AML-193 (cell line): ENCODE measurements at regions not wholly inside any gene's neighbourhood (a gene's known extent, or its start where the extent isn't known, plus 50 kb on each side); places are given as distances from the start of the nearest gene placed in this dataset.

ENCODE experiments used
- DNase-seq, 2 experiments: peaks; one replicate each; lab custom pipeline; 2025; lab: John Stamatoyannopoulos, UW

DNA sequence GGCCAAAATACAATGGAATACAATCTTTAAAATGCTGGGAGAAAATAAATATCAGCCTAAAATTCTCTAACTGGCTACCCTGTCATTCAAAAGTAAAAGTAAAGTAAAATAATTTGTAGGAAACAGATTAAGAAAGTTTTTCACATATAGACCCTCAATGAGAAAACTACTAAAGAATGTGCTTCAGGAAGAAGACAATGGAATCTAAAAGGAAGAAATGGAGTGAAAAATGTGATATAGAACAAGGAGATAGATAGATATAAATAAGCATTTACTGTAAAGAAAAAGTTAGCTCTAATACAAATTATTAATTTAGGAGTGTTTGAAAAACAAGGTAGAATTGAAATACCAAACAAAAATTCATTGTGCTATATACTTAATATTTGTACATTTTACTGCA, 368.6 kb upstream of the MPDZ start:
- DNase-seq = no peak

DNA sequence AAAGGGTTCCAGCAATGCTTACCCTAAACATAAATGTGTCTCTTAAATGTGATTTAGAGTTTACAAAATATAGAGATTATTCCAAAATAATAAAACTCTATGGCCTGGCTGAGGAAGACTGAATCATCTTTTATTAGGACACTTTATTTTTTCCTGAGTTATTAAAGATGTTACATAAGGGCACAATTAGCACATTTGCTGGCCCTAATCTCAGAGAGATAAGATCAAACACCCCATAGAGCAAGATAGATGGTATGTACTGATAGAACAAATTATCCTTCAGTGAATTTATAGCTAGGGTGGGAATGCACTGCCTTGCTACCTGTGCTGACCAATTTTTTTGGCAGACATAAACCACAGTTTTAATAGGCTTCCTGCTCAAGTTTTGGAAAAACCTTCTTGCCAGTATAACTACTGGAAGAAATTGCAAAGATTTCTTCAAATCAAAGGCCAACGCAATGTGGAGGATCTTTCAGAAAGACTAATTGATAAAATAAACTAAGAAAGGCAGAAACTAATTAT, 367.1 kb upstream of the MPDZ start:
- DNase-seq = no peak

DNA sequence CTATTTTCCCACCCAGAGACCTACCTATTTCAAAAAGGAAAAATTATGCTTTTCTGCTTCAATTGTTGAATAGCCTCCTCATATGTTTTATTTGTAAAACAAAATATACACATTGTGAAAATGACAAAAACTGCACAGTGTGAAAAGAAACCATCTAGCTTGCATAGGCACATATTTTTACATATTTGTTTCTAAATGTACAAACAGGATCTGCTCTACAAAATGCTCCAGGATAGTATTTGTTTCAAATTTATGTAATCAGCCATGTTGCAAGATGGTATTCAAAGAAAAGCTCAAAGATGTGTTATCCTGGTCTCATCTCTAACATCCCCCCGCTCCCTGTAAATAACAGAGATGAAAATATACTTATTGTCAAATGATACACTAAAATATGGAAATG, 366.1 kb upstream of the MPDZ start:
- no peak for DNase-seq

DNA sequence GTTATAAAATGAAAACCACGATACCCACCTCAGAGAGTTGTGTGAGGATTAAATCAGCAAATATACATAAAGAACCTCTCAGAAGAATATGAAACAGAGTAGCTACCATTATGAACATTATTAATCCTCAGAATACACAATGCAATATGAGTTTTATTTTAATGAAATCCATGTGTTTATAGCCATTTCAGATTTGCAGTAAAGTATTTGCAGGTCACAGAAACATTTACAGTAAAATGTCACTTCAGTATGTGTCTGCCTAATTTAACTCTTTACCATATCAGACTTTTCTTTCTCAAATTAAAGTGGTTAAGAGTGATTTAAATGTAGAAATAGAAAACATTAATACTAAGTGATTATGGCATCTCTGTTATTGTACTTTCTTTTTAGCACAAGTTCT, 365.2 kb upstream of the MPDZ start:
- DNase-seq = no peak

DNA sequence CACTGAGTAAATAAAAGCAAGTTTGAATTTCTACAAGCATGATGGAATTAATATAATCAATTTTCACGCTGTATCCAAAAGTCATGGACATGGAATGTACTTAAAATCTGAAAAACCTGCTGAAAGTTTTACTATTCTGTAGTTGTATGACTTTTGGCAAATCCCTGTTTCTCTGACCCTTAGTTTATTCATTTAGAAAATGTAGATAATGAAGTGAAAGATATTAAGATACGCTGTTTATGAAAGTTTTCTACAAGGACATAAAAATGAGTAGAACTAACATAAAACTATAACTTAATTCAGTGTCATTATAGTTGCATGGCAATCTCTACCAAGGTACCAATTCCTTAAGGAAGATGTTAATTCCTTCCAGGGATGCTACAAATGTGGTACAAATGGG, 363.2 kb upstream of the MPDZ start:
- no peak for DNase-seq

DNA sequence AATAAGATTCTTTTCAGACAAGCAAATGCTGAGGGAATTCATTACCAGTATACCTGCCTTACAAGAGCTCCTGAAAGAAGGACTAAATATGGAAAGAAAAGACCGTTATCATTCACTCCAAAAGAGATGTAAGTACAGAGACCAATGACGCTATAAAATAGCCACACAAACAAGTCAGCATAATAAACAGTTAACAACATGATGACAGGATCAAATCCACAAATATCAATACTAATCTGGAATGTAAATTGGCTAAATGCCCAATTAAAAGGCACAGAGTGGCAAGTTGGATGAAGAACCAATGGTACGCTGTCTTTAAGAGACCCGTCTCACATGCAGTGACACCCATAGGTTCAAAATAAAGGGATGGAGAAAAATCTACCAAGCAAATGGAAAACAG, 349.6 kb upstream of the MPDZ start:
- DNase-seq = no peak

DNA sequence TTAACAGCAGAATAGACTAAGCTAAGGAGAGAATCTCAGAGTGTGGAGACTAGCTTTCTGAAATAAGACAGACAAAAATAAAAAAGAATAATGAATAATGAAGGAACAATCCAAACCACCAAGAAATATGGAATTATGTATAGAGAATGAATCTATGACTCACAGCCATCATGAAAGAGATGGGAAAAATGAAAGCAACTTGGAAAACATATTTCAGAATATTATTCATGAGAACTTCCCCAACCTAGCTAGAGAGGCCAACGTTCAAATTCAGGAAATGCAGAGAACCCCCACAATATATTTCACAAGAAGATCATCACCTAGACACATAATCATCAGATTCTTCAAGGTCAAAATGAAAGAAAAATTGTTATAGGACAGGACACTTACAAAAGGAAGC, 349.0 kb upstream of the MPDZ start:
- no peak for DNase-seq

DNA sequence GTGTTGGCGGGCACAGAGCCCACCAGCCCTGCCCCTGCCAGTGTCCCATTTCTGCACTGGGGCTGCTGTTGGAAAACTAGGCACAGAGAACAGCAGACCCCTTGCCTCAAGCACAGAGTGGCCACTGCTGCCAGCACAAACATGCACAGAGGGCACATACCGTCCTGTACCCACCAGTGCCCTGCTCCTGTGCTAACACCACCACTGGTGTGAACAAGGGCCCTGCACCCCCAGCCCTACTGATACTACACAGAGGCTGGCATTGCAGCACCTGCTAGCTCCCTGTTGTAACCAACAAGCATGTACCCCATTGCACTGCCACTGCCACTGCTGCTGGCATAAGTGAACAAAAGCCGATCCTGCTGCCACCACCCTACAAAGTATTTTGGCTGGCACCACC, 348.0 kb upstream of the MPDZ start:
- DNase-seq = no peak

DNA sequence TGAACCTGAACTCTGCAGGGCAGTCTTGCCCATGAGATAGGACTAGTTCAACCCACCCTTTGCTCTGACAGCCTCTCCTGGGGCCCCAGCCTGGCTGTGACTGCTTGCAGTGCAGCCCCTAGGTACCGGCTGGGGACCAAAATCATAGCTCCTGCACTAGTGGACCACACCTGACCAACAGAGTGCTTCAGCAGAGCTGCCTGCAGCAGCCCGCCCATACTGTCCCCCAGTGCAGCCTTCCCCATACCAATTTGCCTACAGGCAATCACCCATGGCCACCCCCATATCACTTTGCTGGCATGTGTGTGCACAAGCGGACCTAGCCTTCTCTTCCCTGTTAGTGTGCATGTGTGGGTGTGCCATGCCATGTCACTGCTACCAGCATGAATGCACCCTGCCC, 347.6 kb upstream of the MPDZ start:
- no peak for DNase-seq

DNA sequence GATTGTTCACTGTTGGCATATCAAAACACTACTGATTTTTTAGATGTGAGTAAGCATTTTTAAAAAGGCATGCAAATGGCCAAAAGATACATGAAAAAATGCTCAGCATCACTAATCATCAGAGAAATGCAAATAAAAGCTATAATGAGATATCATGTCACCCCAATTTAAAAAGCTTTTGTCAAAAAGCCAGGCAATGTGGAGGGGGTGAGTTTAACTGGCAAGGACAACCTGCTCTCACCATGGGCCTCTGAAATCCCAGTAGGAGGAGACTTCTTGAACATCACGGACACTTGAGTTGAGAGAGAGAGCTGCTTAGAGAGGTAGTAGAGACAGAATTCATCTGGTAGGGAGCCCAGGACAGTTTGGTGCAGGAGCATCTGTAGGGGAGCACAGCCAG, 347.1 kb upstream of the MPDZ start:
- DNase-seq = no peak

DNA sequence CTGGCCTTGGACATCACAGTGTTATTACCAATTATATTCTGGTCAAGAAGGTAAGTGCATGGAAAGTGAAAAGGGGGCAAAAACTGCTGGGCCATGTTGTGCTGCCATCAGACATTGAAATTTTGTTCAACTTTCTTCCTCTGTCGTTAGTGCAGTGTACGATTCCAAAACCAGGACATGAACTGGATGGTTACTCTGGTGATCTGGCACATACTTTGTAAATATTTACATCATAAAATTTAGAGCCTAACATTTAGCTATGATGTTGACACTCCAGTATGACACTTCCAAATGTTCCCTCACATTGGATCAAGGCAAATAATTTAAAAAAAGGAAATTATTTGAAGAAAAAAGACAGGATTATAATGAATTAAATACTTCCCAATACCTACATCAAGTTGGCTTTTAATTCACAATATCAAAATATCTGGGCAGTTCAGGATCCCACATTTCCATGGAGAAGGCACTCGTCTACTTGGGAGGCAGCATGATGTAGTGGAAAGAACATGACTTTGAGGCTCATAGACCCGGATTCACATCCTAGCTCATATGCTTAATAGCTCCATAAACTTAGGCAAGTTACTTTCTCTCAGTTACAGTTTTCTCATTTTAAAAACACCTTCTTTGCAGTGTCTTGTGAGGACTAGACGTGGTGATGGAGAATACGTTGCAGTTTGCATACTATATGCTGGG, 342.5 kb upstream of the MPDZ start:
- DNase-seq = no peak

DNA sequence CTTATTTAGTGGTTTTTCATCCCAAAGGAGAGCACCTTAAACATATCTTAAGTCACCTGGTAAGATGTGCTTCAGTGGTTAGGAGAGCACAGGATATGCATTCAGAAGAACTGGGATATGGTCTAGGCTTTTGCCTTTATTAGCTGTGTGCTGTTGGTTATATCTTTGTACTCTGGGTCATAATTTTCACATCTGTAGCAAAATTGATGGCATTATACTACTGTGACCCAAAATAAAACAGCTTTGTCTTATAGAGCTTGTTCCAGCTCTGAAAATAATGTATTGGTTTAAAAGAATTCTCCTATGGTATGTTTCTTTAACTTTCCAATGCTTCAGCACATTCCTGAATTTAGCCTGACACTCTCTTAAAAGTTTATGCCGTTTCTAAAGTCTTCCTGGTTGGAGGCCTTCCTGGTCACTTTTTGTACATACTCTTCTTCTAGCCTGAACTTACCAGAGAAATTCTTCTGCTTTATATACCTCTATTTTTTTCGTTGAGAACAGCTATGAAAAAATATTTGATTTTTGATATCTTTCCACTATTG, 337.1 kb upstream of the MPDZ start:
- DNase-seq = no peak

DNA sequence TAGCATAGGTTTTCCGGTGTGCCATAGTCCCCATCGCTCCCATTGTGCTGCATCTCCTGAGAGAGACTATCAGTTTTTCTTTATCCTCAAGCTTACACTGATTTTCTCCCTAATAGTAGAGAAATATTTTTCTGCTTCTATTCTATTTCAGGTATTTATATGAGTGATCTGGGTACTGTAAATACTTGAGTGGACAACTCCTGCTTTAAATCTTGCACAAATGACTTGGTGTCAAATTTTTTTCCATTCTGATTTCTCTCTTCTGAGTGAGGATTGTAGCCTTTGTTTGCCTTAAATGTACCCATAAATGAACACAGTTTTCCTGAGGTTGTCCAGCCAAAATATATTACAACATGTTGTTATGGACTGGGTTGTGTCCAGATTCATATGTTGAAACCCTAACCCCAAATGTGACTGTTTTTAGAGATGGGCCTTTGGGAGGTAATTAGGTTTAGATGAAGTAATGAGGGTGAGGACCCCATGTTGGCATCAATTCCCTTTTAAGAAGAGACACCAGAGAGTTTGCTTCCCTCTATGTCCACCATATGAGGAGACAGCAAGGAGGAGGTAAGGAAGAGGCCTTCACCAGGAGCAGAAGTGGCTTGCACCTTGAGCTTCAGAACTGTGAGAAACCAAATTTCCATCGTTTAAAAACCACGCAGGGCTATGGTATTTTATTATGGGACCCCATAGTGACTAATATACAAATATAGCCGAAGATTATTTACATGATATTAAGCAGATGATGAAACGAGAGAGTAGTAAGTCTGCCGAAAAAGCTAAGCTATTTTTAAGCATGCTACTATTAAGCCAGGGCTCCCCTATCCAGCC, 336.4 kb upstream of the MPDZ start:
- no peak for DNase-seq

DNA sequence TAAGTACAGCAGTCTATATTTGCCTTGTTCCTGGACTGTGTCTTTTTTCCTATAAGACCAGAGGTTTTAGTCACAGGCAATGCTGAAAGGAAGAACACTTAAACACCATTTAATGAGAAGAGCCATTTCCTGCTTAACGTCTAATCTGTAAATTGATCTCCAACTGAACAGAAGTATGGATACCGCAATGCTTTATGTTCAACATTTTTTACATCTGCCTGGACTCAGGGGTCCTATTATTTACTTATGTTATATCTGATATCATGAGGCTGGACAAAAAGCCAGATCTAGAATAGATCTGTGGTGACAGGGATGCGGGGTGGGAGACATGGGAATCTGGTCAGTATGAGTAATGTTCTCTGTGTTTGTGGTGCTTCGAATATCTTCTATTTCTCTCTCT, 334.6 kb upstream of the MPDZ start:
- DNase-seq = no peak

DNA sequence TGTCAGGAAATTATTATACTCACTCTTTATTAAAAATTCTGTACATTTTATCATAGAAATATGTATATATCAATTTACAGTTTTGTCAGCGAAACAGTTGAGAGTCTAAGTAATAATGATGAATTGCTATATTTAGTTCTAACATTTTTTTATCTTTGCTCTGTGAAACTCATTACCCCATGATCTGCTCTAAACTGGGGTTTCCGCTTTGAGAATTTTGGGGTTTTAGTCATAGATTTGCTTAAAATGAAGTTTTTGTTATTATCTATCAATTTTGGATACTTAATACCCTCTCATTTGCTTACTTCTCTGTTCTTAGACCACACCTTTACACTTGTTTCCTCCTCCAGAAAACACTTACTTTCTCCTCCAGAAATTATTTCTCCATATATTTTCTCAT, 333.8 kb upstream of the MPDZ start:
- DNase-seq = no peak

DNA sequence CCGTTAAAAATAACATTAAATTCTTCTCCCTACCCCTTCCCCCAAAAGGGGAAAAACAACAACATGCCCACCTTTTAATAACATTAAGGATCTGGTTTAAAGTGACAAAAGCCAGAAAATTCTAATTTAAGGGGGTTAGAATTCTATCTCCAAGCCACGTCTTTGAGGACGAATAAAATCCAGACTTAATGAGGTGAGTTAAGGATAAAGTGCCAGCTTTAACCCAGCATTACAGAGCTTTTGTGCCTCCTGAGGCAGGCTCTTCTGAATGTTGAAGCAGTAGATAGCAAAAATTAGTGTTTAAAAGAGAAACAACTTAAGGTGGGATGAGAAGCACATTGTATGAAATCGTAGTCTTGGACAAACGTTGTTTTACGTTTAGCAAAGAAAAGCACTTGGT, 329.0 kb upstream of the MPDZ start:
- no peak for DNase-seq

DNA sequence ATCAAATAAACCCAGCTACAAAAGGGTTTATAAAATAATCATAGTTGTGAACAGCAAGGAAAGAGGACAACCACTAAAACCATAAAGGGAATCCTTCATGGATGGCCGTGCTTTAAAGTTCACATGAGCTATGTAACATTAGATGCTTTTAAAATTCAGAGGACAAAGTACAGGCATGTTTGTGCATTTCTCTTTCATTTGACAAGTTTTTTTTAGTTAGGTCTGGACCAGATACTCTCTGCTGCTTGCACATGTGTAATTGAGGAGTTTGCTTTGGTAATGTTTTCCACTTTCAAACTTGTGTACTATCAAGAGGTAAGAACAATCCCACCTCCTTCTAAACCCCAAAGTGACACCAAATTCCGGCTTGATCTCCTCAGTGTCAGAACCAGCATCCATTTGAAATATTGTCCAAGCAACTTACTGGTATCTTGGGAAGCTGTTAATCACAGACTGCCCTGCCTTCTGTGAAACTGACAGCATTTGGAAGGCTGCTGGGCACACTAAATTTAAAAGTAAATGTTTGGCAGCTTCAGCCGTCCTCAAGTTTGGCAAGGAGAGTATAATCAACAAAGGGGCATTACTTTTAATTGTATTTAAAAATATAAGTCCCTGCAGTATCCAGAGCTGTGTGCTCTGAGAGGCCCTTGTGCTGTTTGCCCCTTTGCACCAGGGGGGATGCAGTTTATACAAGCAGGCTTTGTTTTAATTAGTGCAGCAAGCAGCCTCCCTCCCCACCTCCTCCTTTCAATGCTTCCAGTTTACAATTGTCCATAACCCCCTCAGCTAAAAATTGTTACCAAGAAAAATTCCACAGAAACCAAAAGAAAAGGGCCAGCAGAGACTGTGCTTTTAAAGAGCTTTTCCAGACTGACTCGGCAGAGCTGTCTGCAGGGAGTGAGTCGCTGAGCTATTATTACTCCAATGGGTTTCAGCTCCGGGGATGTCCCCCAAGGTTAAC, 328.3 kb upstream of the MPDZ start:
- DNase-seq = no peak

DNA sequence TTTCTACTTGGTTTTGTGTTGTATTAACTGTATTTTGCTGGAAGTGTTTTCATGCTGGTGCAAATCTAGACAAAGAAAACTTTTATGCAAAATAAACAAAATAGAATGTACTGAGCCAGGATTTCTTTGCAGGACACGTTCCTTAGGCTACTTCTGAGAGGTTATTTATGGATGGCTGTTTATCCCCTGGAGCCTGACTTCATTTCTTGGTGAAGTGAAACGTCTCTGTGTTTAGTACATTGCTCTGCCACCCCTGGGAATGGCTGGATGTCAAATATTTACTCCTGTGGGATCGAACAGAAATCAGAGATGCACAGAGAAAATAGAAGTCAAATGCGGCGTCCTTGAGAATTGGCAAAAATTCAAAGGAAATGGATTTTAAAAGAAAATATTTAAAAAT, 327.1 kb upstream of the MPDZ start:
- no peak for DNase-seq

DNA sequence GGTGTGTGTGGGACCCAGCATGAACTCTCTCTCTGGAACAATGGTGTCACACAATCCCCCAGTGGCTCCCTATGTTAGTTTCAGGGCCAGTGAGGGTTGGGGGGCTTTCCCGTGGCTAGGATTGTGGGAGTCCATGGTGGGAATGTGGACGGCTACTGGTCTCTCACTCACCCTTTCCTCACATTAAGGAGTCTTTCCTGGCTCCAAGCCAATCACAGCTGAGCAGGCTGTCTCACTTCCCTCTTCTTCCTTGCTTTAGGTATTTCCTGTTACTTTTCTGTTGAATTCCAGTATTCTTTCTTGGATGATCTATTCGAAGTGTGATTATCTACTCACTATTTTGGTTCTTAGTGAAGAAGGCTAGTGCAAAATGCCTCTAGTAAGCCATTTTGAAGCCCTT, 324.4 kb upstream of the MPDZ start:
- DNase-seq = no peak

DNA sequence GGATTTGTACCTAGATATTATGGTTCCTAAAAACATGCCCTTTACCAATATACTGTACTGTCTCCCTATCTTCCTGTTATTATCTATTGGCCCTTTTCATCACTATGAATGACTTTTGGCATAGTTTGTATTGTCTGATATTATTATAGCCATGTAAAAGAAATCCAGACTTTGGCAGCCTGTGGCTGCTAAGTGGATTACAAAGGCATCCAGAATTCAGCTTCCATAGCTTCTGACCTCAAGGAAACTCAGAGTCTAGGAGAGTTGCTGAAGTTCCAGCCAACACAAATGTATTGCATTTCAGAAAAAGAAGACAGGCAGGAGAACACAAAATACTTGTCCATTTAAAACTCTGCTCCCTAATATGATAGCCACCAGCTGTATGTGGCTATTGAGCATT, 319.2 kb upstream of the MPDZ start:
- no peak for DNase-seq

DNA sequence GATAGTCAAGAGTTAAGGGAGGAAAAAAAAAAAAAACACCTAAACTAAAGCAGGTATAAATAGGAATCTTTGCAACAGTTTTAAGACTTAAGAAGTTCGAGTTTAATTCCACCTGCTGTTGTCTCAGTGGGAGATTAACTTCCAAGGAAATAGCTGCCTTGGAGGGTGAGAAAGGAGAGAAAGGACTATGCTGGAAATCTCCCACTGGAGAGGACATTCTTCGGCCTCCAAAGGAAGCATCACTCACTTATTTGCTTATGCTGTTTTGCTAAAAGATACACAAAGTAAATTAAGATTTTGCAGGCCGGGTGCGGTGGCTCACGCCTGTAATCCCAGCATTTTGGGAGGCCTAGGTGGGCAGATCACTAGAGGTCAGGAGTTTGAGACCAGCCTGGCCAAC, 317.9 kb upstream of the MPDZ start:
- no peak for DNase-seq

DNA sequence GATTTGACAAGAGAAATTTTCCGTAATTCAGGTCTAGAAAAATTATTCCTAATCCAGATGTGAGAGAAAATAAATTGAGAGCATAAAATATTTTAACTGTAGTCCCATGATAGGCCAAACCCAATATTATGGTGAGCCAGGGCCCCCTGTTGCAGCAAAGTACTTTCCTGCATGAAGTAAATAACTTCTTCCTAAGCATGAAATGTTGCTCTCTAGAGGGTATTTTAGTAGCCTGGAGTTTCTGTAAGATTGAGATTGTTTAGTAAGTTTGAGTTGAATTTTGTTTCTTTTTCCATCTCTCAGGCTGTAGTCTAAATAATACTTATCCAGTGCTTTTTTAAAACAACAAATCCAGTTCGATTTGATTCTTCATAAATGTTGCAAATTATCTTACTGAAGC, 317.5 kb upstream of the MPDZ start:
- no peak for DNase-seq
